GM10266 (cell line): ENCODE measurements at regions not wholly inside any gene's neighbourhood (a gene's known extent, or its start where the extent isn't known, plus 50 kb on each side); places are given as distances from the start of the nearest gene placed in this dataset.

Experiments used
- DNase-seq: peaks from one replicate; pipeline ENCODE4 v3.0.0; 2012; ENCODE audit errors: extremely low spot score
- TF ChIP-seq, protein P1 (sequence below): IDR thresholded peaks from 2 replicates; pipeline ENCODE4 v1.5.1; 2012; ENCODE audit warnings: mild to moderate bottlenecking, low read depth; ENCODE audit not compliant: control insufficient read depth, insufficient read depth; ENCODE audit errors: missing control alignments

DNA sequence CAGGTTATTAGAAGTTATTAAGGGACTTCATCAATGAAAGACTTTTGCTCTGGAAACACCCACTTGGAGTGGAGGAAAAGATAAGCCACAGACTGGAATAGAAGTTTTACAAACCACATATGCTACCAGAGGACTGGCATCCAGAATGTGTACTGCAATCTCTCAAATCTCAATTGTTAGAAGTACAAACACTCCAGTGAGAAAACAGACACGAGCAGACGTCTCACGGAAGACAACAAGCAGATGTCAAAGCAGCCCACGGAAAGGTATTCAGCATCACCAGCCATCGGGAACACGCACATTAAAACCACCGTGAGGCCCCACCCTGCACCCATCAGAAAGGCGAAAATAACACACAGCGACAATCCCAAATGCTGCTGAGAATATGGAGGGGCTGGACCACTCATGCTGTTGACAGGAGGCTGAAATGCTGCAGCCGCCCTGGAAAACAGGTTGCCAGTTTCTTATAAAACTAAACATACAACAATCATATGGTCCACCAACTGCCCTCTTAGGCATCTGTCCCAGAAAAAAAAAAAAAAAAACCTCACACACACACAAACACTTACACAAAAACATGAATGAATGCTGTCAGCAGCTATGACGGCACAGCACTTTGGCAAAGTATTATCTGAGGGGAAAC, 131.9 kb upstream of the SFSWAP start:
- no peak for DNase-seq
- TF ChIP-seq, protein P1, sequence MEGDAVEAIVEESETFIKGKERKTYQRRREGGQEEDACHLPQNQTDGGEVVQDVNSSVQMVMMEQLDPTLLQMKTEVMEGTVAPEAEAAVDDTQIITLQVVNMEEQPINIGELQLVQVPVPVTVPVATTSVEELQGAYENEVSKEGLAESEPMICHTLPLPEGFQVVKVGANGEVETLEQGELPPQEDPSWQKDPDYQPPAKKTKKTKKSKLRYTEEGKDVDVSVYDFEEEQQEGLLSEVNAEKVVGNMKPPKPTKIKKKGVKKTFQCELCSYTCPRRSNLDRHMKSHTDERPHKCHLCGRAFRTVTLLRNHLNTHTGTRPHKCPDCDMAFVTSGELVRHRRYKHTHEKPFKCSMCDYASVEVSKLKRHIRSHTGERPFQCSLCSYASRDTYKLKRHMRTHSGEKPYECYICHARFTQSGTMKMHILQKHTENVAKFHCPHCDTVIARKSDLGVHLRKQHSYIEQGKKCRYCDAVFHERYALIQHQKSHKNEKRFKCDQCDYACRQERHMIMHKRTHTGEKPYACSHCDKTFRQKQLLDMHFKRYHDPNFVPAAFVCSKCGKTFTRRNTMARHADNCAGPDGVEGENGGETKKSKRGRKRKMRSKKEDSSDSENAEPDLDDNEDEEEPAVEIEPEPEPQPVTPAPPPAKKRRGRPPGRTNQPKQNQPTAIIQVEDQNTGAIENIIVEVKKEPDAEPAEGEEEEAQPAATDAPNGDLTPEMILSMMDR = no peak

DNA sequence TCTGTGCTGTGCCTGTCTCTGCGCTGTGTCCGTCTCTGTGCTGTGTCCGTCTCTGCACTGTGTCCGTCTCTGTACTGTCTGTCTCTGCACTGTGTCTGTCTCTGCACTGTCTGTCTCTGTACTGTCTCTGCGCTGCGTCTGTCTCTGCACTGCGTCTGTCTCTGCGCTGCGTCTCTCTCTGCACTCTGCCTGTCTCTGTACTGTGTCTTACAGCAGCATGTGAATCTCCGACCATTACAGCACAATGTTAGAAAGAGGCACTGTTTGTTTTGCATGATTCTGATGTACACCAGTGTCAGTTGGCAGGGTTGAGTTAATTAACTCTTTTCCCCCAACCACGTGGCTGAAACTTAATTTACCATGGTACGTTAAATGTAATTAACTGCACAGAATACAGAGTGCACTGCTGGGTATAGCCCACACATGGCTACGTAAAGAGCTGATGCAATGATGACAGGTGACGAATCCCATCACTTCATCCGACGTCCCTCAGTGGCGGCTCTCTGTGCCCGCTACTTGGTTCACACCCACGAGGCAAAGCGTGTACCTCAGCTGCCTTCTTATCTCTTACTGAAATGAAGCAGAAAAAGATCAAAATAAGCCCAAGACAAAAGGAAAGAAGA, 127.7 kb upstream of the SFSWAP start:
- TF ChIP-seq, protein P1 = no peak
- no peak for DNase-seq

DNA sequence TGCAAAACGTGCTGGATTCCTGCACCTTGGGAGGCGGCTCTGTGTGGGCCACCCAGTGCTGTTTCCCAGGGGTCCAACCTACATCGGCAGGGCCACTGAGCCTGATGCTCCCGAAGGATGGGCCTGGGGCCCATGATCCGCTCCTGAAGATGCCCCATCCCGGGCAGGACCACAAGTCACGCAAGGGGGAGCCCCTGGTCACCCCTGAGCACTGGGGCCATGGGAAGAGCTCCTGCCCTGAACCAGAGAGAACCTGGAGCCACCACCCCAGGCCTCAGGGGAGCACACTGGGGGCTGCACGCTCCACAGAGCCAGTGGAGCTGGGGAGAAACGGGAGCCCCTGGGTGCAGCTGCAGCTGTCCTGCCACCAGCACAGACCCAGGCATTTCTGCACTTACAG, 124.6 kb upstream of the SFSWAP start:
- DNase-seq = no peak
- TF ChIP-seq, protein P1 = no peak

DNA sequence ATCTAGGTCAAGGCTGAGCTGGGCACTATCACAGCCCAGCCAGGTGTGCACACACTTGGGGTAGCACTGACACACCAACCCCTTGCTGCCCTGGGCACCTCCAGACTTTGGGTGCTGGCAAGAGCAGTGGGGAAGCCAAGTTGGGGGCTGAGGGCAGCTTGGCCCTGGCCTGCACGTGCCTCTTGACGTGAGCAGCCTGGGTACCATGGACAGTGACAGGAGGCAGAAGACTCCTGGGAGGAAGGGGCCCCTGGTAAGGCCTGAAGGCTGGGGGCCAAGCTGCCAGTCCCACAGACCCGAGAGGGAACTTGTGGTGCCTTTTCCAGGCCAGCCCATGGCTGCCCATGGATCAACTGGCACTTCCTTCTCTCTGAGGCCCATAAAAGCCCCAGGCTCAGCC, 124.1 kb upstream of the SFSWAP start:
- TF ChIP-seq, protein P1 = no peak
- no peak for DNase-seq

DNA sequence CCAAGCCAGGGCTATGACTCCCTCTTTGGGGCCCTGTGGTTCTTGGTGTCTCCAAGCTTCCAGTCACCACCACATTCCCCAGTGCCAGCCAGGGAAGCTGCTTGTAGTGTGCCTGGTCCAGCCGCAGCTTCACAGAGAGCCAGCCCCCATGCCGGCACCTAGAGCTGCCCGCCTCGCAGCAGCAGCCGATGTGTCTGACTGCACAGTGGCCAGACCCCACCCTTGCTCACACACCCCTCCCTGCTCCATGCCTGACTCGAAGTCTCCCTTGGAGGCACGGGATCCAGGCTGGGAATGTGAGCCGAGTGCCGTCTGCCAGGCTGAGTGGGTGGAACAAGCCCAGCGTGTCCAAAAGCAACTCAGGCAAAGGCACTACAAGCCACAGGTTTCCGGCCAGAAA, 123.3 kb upstream of the SFSWAP start:
- TF ChIP-seq, protein P1 = no peak
- DNase-seq = no peak

DNA sequence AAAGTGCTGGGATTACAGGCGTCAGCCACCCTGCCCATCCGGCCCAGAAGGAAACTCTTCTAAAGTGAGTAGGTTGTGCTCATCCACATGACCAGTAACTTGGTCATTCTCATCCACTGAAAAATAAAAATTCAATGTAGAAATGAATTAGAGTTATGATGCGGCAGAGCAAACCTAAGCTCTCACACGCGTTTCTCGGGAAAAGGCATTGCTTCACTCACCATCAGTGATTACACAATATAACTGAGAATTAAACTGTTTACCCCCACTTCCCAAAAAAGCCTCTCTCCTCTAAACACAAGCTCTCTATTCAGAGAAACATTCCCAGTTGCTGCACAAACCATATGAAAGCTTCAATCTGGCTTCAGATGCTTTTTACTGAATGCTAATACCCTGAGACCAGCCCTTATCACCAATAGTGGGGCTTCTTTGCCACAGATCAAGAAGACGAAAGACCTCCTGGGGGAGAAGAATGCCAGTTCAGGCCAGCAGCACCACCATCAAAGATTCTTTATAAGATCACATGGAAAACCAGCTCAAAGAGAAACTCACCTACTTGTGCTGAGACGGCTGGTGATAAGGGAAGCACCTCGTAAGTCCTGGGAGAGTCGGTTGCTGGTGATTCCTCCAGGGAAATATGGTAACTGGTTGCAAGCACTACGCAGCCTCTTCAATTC, 121.5 kb upstream of the SFSWAP start:
- no peak for DNase-seq
- TF ChIP-seq, protein P1 = no peak

DNA sequence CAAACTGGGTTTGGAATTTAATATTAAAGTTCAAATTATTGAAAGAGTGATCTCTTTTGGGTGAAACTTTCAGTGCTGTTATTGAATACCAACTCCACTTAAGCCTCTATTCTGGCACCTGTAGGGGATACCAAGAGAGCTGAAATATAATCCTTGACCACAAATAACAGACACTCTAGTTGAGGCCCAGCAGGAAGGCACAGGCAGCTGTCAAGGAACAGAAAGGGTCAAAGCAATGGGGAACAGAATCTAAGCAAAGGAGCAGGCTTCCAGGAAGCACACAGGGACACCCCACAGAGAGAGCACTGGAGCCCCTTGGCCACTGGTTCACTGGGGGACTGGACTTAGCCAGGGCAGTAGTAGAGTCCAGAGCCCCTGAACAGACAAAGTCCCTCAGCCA, 120.9 kb upstream of the SFSWAP start:
- DNase-seq = no peak
- TF ChIP-seq, protein P1 = no peak
